ENCODE measurements at regions not wholly inside any gene's neighbourhood (a gene's known extent, or its start where the extent isn't known, plus 50 kb on each side); places are given as distances from the start of the nearest gene placed in this dataset.

GRCh38 chr13:110024645-110024980 lies 238.2 kb upstream of the IRS2 start:
- ChIA-PET POLR2A (no interaction called here), CTCF (no interaction called here)
- H3K4me1 ChIP-seq (ENCODE audit: control insufficient read depth in 2 of 2, insufficient read depth in 2 of 2, low read length in 2 of 2) = no peaks in the 10 kb centered on the region
- Mint-ChIP-seq H3K4me3 (no peak overlapping the region), H3K4me1 (no peaks in the 10 kb centered on the region), H3K36me3 (no peaks in the 10 kb centered on the region), H3K9me3 (peaks cover 0 to 6% (median 0%) of the 10 kb centered on the region in 11 donors), H3K27me3 (peaks cover 0 to 27% (median 5%) of the 10 kb centered on the region in 5 donors), H3K27ac (no peak overlapping the region)
- H3K36me3 ChIP-seq (ENCODE audit: control insufficient read depth in 2 of 3, insufficient read depth in 3 of 3, low read length in 3 of 3) = no peaks in the 10 kb centered on the region
- no peak for ATAC-seq
- intact Hi-C loops (cut with micrococcal nuclease) = no loop called here
- H3K9me3 ChIP-seq (ENCODE audit: control insufficient read depth in 2 of 3, low read length in 3 of 3) = no peaks in the 10 kb centered on the region
- no peak overlapping the region for H3K27ac ChIP-seq (ENCODE audit: low read depth, low read length)
- no peaks in the 10 kb centered on the region for H3K27me3 ChIP-seq (ENCODE audit: control insufficient read depth in 2 of 2, insufficient read depth in 2 of 2, low read length in 2 of 2)
- H3K4me3 ChIP-seq (ENCODE audit: low read length) = no peak overlapping the region
- DNase-seq = no peak

GRCh38 chr13:110023729-110024644 lies 237.6 kb upstream of the IRS2 start:
- H3K9me3 ChIP-seq (ENCODE audit: control insufficient read depth in 2 of 3, low read length in 3 of 3) = no peaks in the 10 kb centered on the region
- H3K9me3 Mint-ChIP-seq = peaks cover 0 to 6% (median 0%) of the 10 kb centered on the region in 11 donors
- no peaks in the 10 kb centered on the region for H3K4me1 Mint-ChIP-seq
- intact Hi-C loops (cut with micrococcal nuclease) = no loop called here
- no peak overlapping the region for H3K27ac Mint-ChIP-seq
- no peak overlapping the region for H3K4me3 ChIP-seq (ENCODE audit: low read length)
- H3K27ac ChIP-seq (ENCODE audit: low read depth, low read length) = no peak overlapping the region
- ATAC-seq (no peak), DNase-seq (no peak)
- H3K27me3 ChIP-seq (ENCODE audit: control insufficient read depth in 2 of 2, insufficient read depth in 2 of 2, low read length in 2 of 2) = no peaks in the 10 kb centered on the region
- CTCF ChIA-PET = no interaction called here
- H3K4me1 ChIP-seq (ENCODE audit: control insufficient read depth in 2 of 2, insufficient read depth in 2 of 2, low read length in 2 of 2) = no peaks in the 10 kb centered on the region
- no peak overlapping the region for H3K4me3 Mint-ChIP-seq
- H3K36me3 Mint-ChIP-seq = no peaks in the 10 kb centered on the region
- H3K27me3 Mint-ChIP-seq = peaks cover 0 to 30% (median 5%) of the 10 kb centered on the region in 5 donors
- no peaks in the 10 kb centered on the region for H3K36me3 ChIP-seq (ENCODE audit: control insufficient read depth in 2 of 3, insufficient read depth in 3 of 3, low read length in 3 of 3)
- POLR2A ChIA-PET = no interaction called here

GRCh38 chr13:110018009-110018408 lies 231.6 kb upstream of the IRS2 start:
- Mint-ChIP-seq H3K27me3 (peaks cover 0 to 24% (median 5%) of the 10 kb centered on the region in 5 donors), H3K27ac (no peak overlapping the region), H3K9me3 (peaks cover 0 to 6% (median 0%) of the 10 kb centered on the region in 11 donors), H3K36me3 (no peaks in the 10 kb centered on the region), H3K4me1 (no peaks in the 10 kb centered on the region), H3K4me3 (no peak overlapping the region)
- Histone ChIP-seq H3K36me3 (ENCODE audit: control insufficient read depth in 2 of 3, insufficient read depth in 3 of 3, low read length in 3 of 3) (no peaks in the 10 kb centered on the region), H3K4me3 (ENCODE audit: low read length) (no peak overlapping the region), H3K4me1 (ENCODE audit: control insufficient read depth in 2 of 2, insufficient read depth in 2 of 2, low read length in 2 of 2) (no peaks in the 10 kb centered on the region), H3K27ac (ENCODE audit: low read depth, low read length) (no peak overlapping the region), H3K9me3 (ENCODE audit: control insufficient read depth in 2 of 3, low read length in 3 of 3) (no peaks in the 10 kb centered on the region), H3K27me3 (ENCODE audit: control insufficient read depth in 2 of 2, insufficient read depth in 2 of 2, low read length in 2 of 2) (no peaks in the 10 kb centered on the region)
- DNase-seq = no peak
- POLR2A ChIA-PET = no interaction called here
- no peak for ATAC-seq
- CTCF ChIA-PET = no interaction called here
- intact Hi-C loops (cut with micrococcal nuclease) = no loop called here

GRCh38 chr13:110017379-110017778 lies 231.0 kb upstream of the IRS2 start:
- H3K4me3 Mint-ChIP-seq = no peak overlapping the region
- intact Hi-C loops (cut with micrococcal nuclease) = no loop called here
- H3K27ac ChIP-seq (ENCODE audit: low read depth, low read length) = no peak overlapping the region
- CTCF ChIA-PET = no interaction called here
- H3K27me3 Mint-ChIP-seq = peaks cover 0 to 24% (median 5%) of the 10 kb centered on the region in 5 donors
- no peak overlapping the region for H3K4me3 ChIP-seq (ENCODE audit: low read length)
- peaks cover 0 to 6% (median 0%) of the 10 kb centered on the region in 11 donors for H3K9me3 Mint-ChIP-seq
- no peaks in the 10 kb centered on the region for H3K4me1 ChIP-seq (ENCODE audit: control insufficient read depth in 2 of 2, insufficient read depth in 2 of 2, low read length in 2 of 2)
- no peaks in the 10 kb centered on the region for H3K36me3 Mint-ChIP-seq
- H3K36me3 ChIP-seq (ENCODE audit: control insufficient read depth in 2 of 3, insufficient read depth in 3 of 3, low read length in 3 of 3) = no peaks in the 10 kb centered on the region
- no peaks in the 10 kb centered on the region for H3K9me3 ChIP-seq (ENCODE audit: control insufficient read depth in 2 of 3, low read length in 3 of 3)
- ATAC-seq (no peak), DNase-seq (no peak)
- POLR2A ChIA-PET = no interaction called here
- H3K4me1 Mint-ChIP-seq = no peaks in the 10 kb centered on the region
- no peak overlapping the region for H3K27ac Mint-ChIP-seq
- H3K27me3 ChIP-seq (ENCODE audit: control insufficient read depth in 2 of 2, insufficient read depth in 2 of 2, low read length in 2 of 2) = no peaks in the 10 kb centered on the region

- ATAC-seq (no peak), DNase-seq (no peak)
- peaks cover 0 to 5% (median 0%) of the 10 kb centered on the region in 11 donors for H3K9me3 Mint-ChIP-seq
- Histone ChIP-seq H3K4me3 (ENCODE audit: low read length) (no peak overlapping the region), H3K27me3 (ENCODE audit: control insufficient read depth in 2 of 2, insufficient read depth in 2 of 2, low read length in 2 of 2) (no peaks in the 10 kb centered on the region), H3K27ac (ENCODE audit: low read depth, low read length) (no peak overlapping the region), H3K4me1 (ENCODE audit: control insufficient read depth in 2 of 2, insufficient read depth in 2 of 2, low read length in 2 of 2) (no peaks in the 10 kb centered on the region), H3K9me3 (ENCODE audit: control insufficient read depth in 2 of 3, low read length in 3 of 3) (no peaks in the 10 kb centered on the region), H3K36me3 (ENCODE audit: control insufficient read depth in 2 of 3, insufficient read depth in 3 of 3, low read length in 3 of 3) (no peaks in the 10 kb centered on the region)
- no peak overlapping the region for H3K27ac Mint-ChIP-seq
- CTCF ChIA-PET = no interaction called here
- no peaks in the 10 kb centered on the region for H3K36me3 Mint-ChIP-seq
- no peak overlapping the region for H3K4me3 Mint-ChIP-seq
- intact Hi-C loops (cut with micrococcal nuclease) = no loop called here
- peaks cover 0 to 12% (median 0%) of the 10 kb centered on the region in 5 donors for H3K27me3 Mint-ChIP-seq
- no peaks in the 10 kb centered on the region for H3K4me1 Mint-ChIP-seq
- POLR2A ChIA-PET = no interaction called here
These were observed 228.9 kb upstream of the IRS2 start for GRCh38 chr13:110015253-110015652.

- H3K27me3 ChIP-seq (ENCODE audit: control insufficient read depth in 2 of 2, insufficient read depth in 2 of 2, low read length in 2 of 2) = no peaks in the 10 kb centered on the region
- H3K4me1 ChIP-seq (ENCODE audit: control insufficient read depth in 2 of 2, insufficient read depth in 2 of 2, low read length in 2 of 2) = no peaks in the 10 kb centered on the region
- Mint-ChIP-seq H3K9me3 (no peaks in the 10 kb centered on the region), H3K36me3 (no peaks in the 10 kb centered on the region), H3K27me3 (peaks cover 0 to 10% (median 0%) of the 10 kb centered on the region in 5 donors), H3K27ac (no peak overlapping the region), H3K4me1 (no peaks in the 10 kb centered on the region), H3K4me3 (no peak overlapping the region)
- H3K4me3 ChIP-seq (ENCODE audit: low read length) = no peak overlapping the region
- DNase-seq (no peak), ATAC-seq (no peak)
- intact Hi-C loops (cut with micrococcal nuclease) = no loop called here
- H3K9me3 ChIP-seq (ENCODE audit: control insufficient read depth in 2 of 3, low read length in 3 of 3) = no peaks in the 10 kb centered on the region
- POLR2A ChIA-PET = no interaction called here
- no peaks in the 10 kb centered on the region for H3K36me3 ChIP-seq (ENCODE audit: control insufficient read depth in 2 of 3, insufficient read depth in 3 of 3, low read length in 3 of 3)
- CTCF ChIA-PET = no interaction called here
- no peak overlapping the region for H3K27ac ChIP-seq (ENCODE audit: low read depth, low read length)
These were observed 228.3 kb upstream of the IRS2 start for GRCh38 chr13:110014719-110015118.

GRCh38 chr13:110012102-110012739 lies 225.8 kb upstream of the IRS2 start:
- intact Hi-C loops (cut with micrococcal nuclease) = no loop called here
- DNase-seq = no peak

More at GRCh38 chr13:110012102-110012739, 225.8 kb upstream of the IRS2 start:
- no peak for ATAC-seq
- Histone ChIP-seq H3K4me3 (ENCODE audit: low read length) (no peak overlapping the region), H3K9me3 (ENCODE audit: control insufficient read depth in 2 of 3, low read length in 3 of 3) (no peaks in the 10 kb centered on the region), H3K27me3 (ENCODE audit: control insufficient read depth in 2 of 2, insufficient read depth in 2 of 2, low read length in 2 of 2) (no peaks in the 10 kb centered on the region), H3K27ac (ENCODE audit: low read depth, low read length) (no peak overlapping the region), H3K4me1 (ENCODE audit: control insufficient read depth in 2 of 2, insufficient read depth in 2 of 2, low read length in 2 of 2) (no peaks in the 10 kb centered on the region), H3K36me3 (ENCODE audit: control insufficient read depth in 2 of 3, insufficient read depth in 3 of 3, low read length in 3 of 3) (no peaks in the 10 kb centered on the region)
- POLR2A ChIA-PET = no interaction called here
- Mint-ChIP-seq H3K4me1 (no peaks in the 10 kb centered on the region), H3K9me3 (no peaks in the 10 kb centered on the region), H3K36me3 (no peaks in the 10 kb centered on the region), H3K4me3 (no peak overlapping the region), H3K27ac (no peak overlapping the region), H3K27me3 (no peaks in the 10 kb centered on the region)
- CTCF ChIA-PET = no interaction called here
